ENCODE measurements at regions not wholly inside any gene's neighbourhood (a gene's known extent, or its start where the extent isn't known, plus 50 kb on each side); places are given as distances from the start of the nearest gene placed in this dataset.

- ATAC-seq = no peak
- Histone ChIP-seq H3K27ac (no peak overlapping the region), H3K9me3 (no peaks in the 10 kb centered on the region), H3K4me1 (no peaks in the 10 kb centered on the region), H3K4me3 (no peak overlapping the region), H3K36me3 (no peaks in the 10 kb centered on the region), H3K27me3 (no peaks in the 10 kb centered on the region)
- no peak for TF ChIP-seq CTCF (IDR thresholded peaks at IDR 0.05)
- DNase-seq = no peak
- intact Hi-C loops (cut with DNase I) = no loop called here
Measured at GRCh38 chr1:91076834-91077233, 55.0 kb upstream of the ZNF644 start.

GRCh38 chr1:91075233-91076135, 53.6 kb upstream of the ZNF644 start:
- no peak for DNase-seq
- intact Hi-C loops (cut with DNase I) = no loop called here
- H3K36me3 ChIP-seq = no peaks in the 10 kb centered on the region

GRCh38 chr1:91073299-91073698, 51.5 kb upstream of the ZNF644 start:
- Histone ChIP-seq H3K4me1 (no peaks in the 10 kb centered on the region), H3K27me3 (no peaks in the 10 kb centered on the region), H3K4me3 (no peak overlapping the region), H3K9me3 (no peaks in the 10 kb centered on the region), H3K36me3 (no peaks in the 10 kb centered on the region), H3K27ac (no peak overlapping the region)
- TF ChIP-seq CTCF (IDR thresholded peaks at IDR 0.05) = no peak
- intact Hi-C loops (cut with DNase I) = no loop called here
- ATAC-seq (no peak), DNase-seq (no peak)

More at GRCh38 chr1:91075233-91076135, 53.6 kb upstream of the ZNF644 start:
- no peak for TF ChIP-seq CTCF (IDR thresholded peaks at IDR 0.05)
- ATAC-seq = no peak
- no peaks in the 10 kb centered on the region for H3K27me3 ChIP-seq
- H3K27ac ChIP-seq = no peak overlapping the region
- H3K4me3 ChIP-seq = no peak overlapping the region
- no peaks in the 10 kb centered on the region for H3K4me1 ChIP-seq
- no peaks in the 10 kb centered on the region for H3K9me3 ChIP-seq

DNA sequence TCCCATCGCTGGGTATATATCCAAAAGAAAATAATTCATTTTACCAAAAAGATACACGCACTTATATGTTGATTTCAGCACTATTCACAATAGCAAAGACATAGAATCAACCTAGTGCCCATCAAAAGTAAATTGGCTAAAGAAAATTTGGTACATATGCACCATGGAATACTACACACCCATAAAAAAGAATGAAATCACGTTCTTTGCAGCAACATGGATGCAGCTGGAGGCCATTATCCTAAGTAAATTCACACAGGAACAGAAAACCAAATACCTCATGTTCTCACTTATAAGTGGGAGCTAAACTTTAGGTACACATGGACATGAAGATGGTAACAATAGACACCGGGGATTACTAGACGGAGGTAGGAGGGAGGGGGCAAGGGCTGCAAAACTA, 50.0 kb upstream of the ZNF644 start:
- Histone ChIP-seq H3K36me3 (no peaks in the 10 kb centered on the region), H3K27ac (no peak overlapping the region), H3K9me3 (no peaks in the 10 kb centered on the region), H3K4me1 (no peaks in the 10 kb centered on the region), H3K4me3 (no peak overlapping the region), H3K27me3 (no peaks in the 10 kb centered on the region)
- DNase-seq = no peak
- no peak for TF ChIP-seq CTCF (IDR thresholded peaks at IDR 0.05)
- ATAC-seq = no peak
- intact Hi-C loops (cut with DNase I) = no loop called here

All from upper lobe of right lung (tissue), 1 donor.